ENCODE measurements at regions not wholly inside any gene's neighbourhood (a gene's known extent, or its start where the extent isn't known, plus 50 kb on each side); places are given as distances from the start of the nearest gene placed in this dataset.
"Not testable (repeated sequence)": the region's sequence is repeated elsewhere in the genome, so short reads cannot be mapped to it uniquely, and the experiment has no call there.

DNA sequence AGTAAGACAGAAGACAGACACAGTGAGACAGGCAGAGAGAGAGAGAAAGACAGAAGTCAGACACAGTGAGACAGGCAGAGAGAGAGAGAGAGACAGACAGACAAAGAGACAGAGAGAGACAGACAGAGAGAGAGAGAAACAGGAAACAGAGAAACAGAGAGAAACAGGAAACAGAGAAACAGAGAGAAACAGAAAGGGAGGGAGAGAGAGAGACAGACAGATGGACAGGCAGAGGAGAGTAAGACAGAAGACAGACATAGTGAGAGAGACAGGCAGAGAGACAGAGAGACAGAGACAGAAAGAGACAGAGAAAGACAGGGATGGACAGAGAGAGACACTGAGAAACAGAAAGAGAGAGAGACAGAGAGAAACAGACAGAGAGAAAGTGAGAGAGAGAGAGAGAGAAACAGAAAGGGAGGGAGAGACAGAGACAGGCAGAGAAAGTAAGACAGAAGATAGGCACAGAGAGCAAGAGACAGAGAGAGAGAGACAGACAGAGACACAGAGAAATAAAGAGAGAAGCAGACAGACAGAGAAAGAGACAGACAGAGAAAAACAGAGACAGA lies 109.3 kb upstream of the ANKRD30BL start:
- DNase-seq (no peak), ATAC-seq (no peak)
- intact Hi-C loops (cut with DNase I, micrococcal nuclease), result no loop called here

DNA sequence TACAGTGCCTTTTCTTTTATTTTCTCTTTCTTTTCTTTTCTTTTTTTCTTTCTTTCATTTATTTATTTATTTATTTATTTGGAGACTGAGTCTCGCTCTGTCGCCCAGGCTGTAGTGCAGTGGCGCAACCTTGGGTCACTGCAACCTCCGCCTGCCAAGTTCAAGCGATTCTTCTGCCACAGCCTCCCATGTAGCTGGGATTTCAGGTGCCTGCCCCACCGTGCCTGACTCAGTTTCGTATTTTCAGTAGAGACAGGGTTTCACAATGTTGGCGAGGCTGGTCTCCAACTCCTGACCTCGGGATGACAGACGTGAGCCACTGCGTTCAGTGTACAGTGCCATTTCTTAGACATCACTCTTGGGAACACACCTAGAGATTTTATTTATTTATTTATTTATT lies 110.0 kb upstream of the ANKRD30BL start:
- DNase-seq; intact Hi-C loops (cut with DNase I, micrococcal nuclease); ATAC-seq: not testable (repeated sequence)

DNA sequence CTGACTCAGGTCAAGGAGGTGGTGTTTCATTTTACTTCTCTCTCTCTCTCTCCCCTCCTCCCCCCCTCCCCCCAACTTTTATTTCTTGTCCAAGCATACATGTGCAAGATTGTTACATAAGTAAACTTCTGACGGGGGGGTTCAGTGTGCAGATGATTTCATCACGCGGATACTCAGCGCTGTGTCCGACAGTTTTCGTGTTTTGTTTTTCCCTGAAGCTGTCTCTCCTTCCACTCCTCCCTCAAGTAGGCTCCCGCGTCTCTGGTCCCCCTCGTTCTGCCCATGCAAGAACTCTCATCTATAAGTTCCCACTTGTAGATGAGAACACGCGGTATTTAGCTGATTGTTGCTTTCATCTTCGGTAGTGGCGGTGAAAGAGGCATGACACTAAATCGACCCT lies 111.0 kb upstream of the ANKRD30BL start:
- no peak for ATAC-seq
- no peak for DNase-seq
- intact Hi-C loops (cut with DNase I, micrococcal nuclease), result no loop called here

DNA sequence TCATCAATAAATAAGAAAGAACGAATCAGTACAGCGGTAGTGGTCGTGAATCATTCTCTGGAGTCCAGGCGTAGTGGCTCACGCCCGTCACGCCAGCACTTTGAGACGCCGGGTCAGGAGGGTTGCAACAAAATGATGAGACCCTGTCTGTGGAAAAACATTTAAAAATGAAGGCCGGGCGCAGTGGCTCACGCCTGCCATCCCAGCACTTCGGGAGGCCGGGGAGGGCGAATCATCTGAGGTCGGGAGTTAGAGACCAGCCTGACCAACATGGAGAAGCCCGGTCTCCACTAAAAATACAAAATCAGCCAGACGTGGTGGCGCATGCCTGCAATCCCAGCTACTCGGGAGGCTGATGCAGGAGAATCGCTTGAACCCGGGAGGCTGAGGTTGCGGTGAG lies 111.8 kb upstream of the ANKRD30BL start:
- ATAC-seq; DNase-seq; intact Hi-C loops (cut with DNase I, micrococcal nuclease): not testable (repeated sequence)

DNA sequence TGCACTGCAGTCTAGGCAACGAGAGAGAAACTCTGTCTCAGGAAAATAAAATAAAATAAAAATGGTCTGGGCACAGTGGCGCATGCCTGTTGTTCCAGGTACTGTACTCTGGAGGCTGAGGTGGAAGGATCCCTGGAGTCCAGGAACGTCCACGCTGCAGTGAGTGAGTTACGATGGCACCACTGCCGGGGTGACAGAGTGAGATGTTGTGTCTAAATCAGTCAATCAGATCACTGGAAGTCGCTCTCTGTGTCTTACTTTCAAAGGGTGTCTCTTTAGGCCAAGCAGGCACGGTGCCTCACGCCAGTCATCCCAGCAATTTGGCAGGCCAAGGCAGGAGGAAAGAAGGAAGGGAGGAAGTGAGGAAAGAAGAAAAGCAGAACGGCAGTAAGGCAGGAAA lies 112.2 kb upstream of the ANKRD30BL start:
- ATAC-seq (no peak), DNase-seq (no peak)
- intact Hi-C loops (cut with DNase I, micrococcal nuclease), result no loop called here

DNA sequence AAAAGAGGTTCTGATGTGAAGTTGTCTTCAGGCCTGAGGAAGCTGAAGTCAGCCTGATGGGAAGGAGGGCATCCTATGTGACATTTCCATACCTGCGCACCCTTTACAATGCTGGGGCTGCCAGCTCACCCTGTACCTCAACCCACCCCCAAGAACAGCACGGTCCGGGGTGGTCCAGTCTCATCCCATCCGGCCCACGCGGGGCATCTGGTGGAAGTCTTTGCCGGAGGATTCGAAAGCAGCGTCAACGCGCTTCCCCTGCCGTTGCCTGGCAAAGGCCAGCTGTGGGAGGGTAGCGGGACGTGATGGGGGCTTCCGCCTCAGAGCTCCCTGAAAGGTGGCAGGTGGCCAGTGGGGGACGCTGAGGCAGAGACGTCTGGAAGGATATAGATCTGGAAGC lies 113.6 kb upstream of the ANKRD30BL start:
- DNase-seq, result no peak
- no peak for ATAC-seq
- intact Hi-C loops (cut with DNase I, micrococcal nuclease), result no loop called here

DNA sequence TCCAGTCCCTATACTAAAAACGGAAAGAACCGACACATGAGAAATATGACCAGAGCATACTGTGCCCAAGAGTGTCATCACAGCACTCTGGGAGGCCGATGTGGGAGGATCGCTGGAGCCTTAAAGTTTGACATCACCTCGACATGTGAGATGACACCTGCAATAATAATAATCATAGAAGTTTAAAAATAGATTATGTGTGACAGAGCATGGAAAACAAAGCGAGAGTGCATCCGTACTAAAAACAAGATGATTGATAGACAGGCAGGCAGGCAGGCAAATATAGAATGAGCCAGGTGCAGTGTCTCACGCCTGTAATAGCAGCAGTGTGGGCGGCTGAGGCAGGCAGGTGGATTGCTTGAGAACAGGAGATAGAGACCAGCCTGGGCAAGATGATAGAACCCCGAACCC lies 114.8 kb upstream of the ANKRD30BL start:
- DNase-seq (no peak), ATAC-seq (no peak)
- intact Hi-C loops (cut with DNase I, micrococcal nuclease), result no loop called here

DNA sequence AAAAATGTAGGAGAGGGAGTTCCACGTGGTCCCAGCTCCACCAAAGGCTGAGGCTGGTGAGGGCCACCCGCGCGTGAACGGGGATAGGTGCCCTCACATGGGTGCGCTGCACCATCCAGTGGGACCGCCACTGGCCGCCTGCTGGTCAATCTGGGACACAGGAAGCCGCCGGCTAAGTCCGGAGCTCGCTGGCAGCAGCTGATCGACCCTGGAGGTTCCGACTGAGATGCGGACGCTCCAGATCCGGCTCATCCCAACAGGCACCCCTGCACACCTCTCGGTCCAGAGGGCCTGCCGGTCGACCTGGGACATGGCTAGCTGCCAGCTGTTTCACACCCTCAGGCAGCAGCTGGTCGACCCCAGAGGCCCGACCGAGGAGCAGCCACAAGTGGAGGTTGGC lies 116.5 kb upstream of the ANKRD30BL start:
- intact Hi-C loops (cut with DNase I, micrococcal nuclease), result no loop called here
- ATAC-seq (no peak), DNase-seq (no peak)

DNA sequence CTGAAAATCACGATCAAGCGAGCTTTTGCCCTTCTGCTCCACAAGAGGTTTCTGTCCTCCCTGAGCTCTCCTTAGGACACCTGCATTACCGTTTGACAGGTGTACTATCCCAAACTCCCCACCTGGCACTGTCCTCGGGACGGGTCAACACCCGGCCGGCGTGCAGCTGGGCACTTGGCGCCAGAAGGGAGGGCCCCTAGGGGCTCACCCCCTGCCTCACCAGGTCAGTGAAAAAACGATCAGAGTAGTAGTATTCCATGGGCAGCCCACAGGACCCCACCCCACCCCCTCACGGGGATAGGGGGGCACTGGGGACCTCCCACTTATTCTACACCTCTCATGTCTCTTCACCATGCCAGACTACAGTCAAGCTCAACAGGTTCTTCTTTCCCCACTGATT lies 117.6 kb upstream of the ANKRD30BL start:
- ATAC-seq (no peak), DNase-seq (no peak)
- intact Hi-C loops (cut with DNase I, micrococcal nuclease), result no loop called here

DNA sequence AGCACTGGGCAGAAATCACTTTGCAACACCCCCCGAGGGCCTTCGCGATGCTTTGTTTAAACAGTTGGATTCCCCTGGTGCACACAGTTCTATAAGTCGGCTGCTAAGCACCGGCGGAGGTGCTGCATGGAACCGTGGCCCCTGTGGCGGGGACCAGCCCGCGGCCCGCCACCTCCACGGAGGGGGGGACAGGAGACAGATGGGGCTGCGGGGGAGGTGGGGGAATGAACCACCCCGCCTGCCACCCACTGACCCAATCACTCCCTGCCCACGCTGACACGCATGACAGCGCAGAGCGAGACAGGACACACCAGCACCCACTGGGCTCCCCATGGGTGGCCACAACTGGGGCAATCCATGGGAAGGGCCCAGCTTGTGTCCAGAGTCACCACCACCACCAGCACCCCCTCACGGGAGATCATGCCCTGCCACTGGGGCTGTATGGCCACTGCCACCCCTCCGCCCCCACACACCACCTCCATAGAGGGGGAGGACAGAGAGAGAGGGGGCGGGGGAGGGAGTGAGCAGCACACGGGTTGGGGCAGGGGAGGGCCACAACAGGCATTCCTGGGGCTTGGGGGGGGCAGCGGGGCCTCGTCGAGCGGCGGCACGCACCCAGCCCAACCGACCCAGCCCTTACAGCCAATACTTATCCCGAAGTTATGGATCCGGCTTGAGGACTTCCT lies 118.3 kb upstream of the ANKRD30BL start:
- ATAC-seq (no peak), DNase-seq (no peak)
- intact Hi-C loops (cut with DNase I, micrococcal nuclease), result no loop called here

DNA sequence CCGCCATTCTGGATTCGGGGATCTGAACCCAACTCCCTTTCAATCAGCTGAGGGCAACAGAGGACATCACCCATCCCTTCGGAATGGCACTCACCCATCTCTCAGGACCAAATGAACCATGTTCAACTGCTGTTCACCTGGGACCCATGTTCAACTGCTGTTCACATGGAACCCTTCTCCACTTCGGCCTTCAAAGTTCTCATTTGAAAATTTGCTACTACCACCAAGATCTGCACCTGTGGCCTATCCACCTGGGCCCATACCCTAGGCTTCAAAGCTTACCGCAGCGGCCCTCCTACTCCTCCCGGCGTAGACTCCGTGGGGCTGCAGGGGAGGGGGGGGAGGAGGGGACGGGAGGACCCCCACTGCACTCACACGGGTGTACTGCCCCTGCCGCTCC lies 119.2 kb upstream of the ANKRD30BL start:
- intact Hi-C loops (cut with DNase I, micrococcal nuclease), result no loop called here
- no peak for ATAC-seq
- no peak for DNase-seq

DNA sequence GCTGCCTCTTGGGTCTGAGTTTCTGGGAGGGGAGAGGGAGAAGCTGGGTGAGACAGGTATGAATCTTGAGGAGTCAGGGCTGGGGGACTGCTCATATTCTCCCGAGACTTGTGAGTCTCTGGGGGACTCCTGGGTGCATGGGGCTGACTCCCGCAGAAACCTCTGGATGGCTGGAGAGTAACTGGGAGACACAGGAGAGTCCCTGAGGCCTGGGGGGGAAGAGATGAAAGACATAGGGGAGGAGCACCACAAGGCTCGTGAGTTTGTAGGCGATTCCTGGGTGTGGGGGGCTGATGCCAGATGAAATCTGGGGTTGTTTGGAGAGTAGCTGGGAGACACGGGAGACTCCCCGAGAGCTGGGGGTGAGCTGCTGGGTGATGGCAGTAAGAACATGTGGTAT lies 120.4 kb upstream of the ANKRD30BL start:
- ATAC-seq; DNase-seq; intact Hi-C loops (cut with DNase I, micrococcal nuclease): not testable (repeated sequence)

DNA sequence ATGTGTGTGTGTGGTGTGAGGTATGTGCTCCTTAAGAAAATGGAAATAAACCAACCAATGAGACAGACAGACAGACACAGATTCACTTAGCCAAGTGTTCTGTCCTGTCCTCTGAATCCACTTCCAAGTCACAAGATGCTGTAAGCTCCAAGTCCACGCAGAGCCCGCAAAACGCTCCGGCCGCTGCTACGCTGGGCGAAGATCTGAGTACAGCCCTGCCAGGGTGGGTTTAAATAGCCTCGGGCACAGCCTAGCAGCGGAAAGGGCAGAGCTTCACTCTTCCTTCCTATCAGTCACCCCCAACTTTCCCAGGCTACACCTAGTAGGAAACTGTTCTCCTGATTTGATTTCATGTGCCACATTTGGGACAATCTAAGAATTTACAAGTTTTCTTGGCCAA lies 121.2 kb upstream of the ANKRD30BL start:
- ATAC-seq, result no peak
- intact Hi-C loops (cut with DNase I, micrococcal nuclease), result no loop called here
- DNase-seq, result no peak

DNA sequence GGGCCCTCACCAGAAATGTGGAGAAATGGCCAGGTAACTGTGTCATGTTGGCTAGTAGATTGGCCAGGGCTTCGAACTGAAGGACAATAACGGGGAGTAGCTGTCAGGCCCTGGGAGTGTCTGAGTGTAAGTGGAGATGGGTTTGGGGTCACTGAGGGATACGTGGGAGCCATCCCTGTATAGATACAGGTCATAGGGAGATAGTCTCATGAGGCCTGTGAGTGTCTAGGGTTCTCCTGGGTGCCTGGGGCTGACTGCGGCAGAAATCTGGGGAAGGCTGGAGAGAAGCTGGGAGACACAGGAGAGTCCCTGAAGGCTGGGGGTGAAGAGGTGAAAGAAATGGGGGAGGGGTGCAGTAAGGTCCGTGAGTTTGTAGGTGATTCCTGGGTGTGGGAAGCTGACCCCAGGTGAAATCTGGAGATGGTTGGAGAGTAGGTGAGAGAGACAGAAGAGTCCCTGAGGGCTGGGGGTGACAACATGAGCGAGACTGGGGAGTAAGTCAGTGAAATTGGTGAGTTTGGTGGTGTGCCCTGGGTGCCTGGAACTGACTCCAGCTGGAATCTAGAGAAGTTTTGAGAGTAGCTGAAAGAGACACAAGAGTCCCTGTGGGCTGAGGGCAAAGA lies 124.6 kb upstream of the ANKRD30BL start:
- DNase-seq; ATAC-seq; intact Hi-C loops (cut with DNase I, micrococcal nuclease): not testable (repeated sequence)

DNA sequence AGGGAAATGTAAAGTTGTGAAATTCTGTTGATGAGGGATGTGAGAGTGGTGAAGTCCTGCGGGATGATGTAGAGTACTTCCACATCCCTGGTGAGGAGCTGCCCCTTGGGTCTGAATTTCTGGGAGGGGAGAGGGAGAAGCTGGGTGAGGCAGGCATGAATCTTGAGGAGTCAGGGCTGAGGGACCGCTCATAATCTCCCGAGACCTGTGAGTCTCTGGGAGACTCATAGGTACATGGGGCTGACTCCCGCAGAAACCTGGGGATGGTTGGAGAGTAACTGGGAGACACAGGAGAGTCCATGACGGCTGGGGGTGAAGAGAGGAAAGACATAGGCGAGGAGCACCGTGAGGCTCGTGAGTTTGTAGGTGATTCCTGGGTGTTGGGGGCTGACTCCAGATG lies 126.2 kb upstream of the ANKRD30BL start:
- ATAC-seq; intact Hi-C loops (cut with DNase I, micrococcal nuclease): not testable (repeated sequence)
- peak in 1 of 2 donors; percentile 65 for DNase-seq

DNA sequence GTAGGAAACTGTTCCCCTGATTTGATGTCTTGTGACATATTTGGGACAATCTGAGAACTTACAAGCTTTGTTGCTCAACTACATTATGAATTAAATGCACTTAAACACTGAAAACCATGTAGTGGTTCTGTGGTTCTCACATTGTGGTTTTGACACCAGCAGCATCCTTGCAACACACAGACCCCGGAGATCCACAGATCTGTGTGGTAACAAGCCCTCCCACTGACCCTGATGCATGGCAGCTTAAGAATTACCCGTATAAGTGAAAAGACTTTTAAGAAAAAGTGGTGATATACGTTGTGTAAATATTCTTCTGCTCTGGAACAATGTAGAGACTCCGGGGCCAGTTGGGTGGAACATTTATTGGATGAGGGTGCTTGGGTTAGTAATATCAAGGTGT lies 127.4 kb upstream of the ANKRD30BL start:
- not testable (repeated sequence) for DNase-seq, ATAC-seq

DNA sequence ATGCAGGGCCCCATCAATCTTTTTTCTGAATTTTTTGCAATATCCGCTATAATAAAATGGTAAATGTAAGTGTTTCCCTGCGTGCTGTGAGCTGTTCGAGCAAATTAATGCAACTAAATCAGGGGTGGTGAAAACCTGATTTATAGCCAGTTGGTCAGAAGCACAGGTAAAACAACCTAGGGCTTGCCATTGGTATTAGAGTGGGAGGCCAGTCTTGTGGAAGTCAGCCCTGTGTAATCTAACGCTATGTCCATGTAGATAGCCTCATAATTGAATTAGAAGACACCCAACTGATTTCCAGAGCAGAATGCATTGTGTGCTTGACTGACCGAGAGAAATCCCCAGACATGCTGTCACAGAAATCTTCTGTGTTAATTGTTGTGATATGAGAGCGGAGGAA lies 126.8 kb upstream of the GPR39 start:
- ATAC-seq; intact Hi-C loops (cut with DNase I, micrococcal nuclease); DNase-seq: not testable (repeated sequence)

More for the DNA sequence above, 127.4 kb upstream of the ANKRD30BL start:
- intact Hi-C loops (cut with DNase I, micrococcal nuclease), result not testable (repeated sequence)

DNA sequence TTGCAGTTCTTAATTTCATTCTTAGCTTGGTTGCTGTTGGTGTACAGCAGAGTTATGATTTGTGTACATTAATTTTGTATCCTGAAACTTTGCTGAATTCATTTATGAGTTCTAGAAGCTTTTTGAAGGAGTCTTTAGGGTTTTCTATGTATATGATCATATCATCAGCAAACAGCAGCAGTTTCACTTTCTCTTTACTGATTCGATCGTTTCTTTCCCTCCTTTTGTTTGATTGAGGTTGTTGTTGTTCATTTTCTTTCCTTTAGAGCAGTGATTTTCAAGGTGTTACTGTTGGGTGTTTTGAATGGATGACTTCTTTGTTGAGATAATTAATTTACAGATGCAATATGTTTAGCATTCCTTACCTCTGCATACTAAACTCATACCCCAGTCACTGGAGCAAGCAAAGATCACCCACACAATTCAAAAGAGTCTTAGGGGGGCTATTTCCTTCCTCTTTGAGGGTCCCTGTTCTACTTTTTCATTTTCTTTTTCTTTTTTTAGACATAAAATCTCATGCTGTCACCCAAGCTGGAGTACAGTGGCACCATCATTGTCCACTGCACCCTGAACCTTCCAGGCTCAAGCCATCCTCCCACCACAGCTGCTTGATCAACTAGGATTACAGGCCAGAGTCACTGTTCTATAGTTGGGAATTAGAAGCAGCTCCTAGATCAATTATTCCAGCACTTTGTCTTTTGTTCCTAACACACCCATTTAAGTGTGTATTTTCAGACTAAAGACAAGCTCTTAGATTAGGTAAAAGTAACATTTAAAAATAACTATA lies 115.8 kb upstream of the GPR39 start:
- ATAC-seq; intact Hi-C loops (cut with DNase I, micrococcal nuclease); DNase-seq: not testable (repeated sequence)

DNA sequence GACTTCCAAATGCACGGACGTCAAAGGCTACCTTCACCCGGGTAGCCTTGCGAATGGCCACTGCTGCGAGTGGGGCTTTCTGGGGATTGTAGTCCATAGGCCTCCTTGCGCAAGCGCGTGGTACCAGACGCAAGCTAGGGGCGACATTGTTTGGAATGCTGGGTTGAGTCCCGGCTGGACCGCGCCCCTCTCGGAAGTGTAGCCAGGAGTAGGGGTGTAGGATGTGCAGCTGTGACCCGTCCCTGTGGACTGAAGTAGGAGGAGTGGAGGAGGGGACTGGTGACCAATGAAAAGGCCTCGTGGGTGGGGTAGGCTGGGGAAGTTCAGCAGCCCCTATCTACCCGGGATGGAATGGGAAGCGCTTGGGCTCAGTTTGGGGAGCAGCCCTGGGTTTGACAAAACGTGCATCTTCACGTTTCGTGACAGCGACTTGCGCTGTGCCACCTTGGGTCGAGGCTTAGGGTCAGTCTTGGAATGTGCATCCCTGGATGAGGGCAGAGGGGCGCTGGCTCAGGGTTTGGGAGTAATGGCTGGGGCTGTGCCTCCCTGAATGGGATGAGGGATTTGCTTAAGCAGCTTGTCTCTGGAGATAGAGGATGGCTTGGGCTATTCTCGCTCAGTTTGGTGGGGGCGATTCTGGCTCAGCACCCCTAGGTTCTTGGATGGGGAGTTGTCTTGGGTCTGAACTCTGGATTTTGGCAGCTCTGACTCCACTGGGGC lies 111.8 kb upstream of the GPR39 start:
- peak; percentile 60 to 65 for DNase-seq
- ATAC-seq, result peak; percentile 88
- intact Hi-C loops (cut with DNase I, micrococcal nuclease), result not testable (repeated sequence)
